A549 (cell line): ENCODE measurements at regions not wholly inside any gene's neighbourhood (a gene's known extent, or its start where the extent isn't known, plus 50 kb on each side); places are given as distances from the start of the nearest gene placed in this dataset.

Experiments
- ATAC-seq, 2 experiments: fragments of 200-7000 bp in 1 of 2; fragments of >200 bp in 1 of 2; cut with Nextera tagmentation in 1 of 2; cut with Tn5 transposase in 1 of 2; 3 replicates each; pipeline versions ENCODE4 v1.8.0 to v1.9.1; 2018 to 2020; ENCODE audit warnings: mild to moderate bottlenecking in 1 of 2, moderate library complexity in 1 of 2
- CTCF ChIA-PET: fragments of 300-600 bp; sonication (Branson Sonifier 250); formaldehyde crosslinking; extraction: SDS; loops from one replicate; lab custom pipeline; 2021; ENCODE audit warnings: antibody characterized with exemption, inconsistent platforms; lab: Yijun Ruan, JAX
- POLR2A ChIA-PET: fragments of 350-600 bp; formaldehyde crosslinking; extraction: SDS; loops from one replicate; lab custom pipeline; 2021; ENCODE audit warnings: antibody characterized with exemption, inconsistent platforms; lab: Yijun Ruan, JAX
- DNase-seq, 2 experiments: peaks; one replicate each; pipeline versions ENCODE4 v3.0.0 to v3.0.0-alpha.2; 2011 to 2016; ENCODE audit warnings: low read depth in 1 of 2, low spot score in 1 of 2
- FAIRE-seq: peaks from 2 replicates; lab custom pipeline; 2011; peaks lifted over from hg19 to GRCh38; lab: Jason Lieb, UNC
- H3K27ac ChIP-seq, 2 experiments: fragments of >200 bp; sonication (Bioruptor Twin); formaldehyde crosslinking; 3 replicates each; pipeline ENCODE4 v1.5.1; 2016 to 2017
- H3K4me1 ChIP-seq: fragments of >200 bp; sonication (Bioruptor Twin); formaldehyde crosslinking; 3 replicates; pipeline ENCODE4 v1.6.1; 2016
- H3K4me2 ChIP-seq: fragments of >200 bp; sonication (Bioruptor Twin); formaldehyde crosslinking; 3 replicates; pipeline ENCODE4 v1.6.1; 2016
- H3K4me3 ChIP-seq: fragments of >200 bp; sonication (Bioruptor Twin); formaldehyde crosslinking; 3 replicates; pipeline ENCODE4 v1.5.1; 2016
- H3K9me3 ChIP-seq: fragments of >200 bp; sonication (Bioruptor Twin); formaldehyde crosslinking; 3 replicates; pipeline ENCODE4 v1.6.1; 2016
- BCL3 ChIP-seq: fragments of >200 bp; sonication (Bioruptor Twin); formaldehyde crosslinking; IDR thresholded peaks from 3 replicates; pipeline ENCODE4 v1.6.1; 2016
- BHLHE40 ChIP-seq: IDR thresholded peaks from 2 replicates; pipeline ENCODE4 v1.6.1; 2012; ENCODE audit warnings: low read depth, low read length, inconsistent platforms
- CEBPB ChIP-seq, 2 experiments: fragments of >200 bp in 1 of 2; sonication (Bioruptor Twin) in 1 of 2; formaldehyde crosslinking in 1 of 2; IDR thresholded peaks; 2 replicates each; pipeline ENCODE4 v1.6.1; 2012 to 2016
- CHD4 ChIP-seq: fragments of 200-600 bp; sonication (generic); IDR thresholded peaks from 2 replicates; pipeline ENCODE4 v1.6.1; 2016; ENCODE audit warnings: antibody characterized with exemption, mild to moderate bottlenecking, borderline replicate concordance
- EHMT2 ChIP-seq: fragments of 200-600 bp; sonication (generic); IDR thresholded peaks from 2 replicates; pipeline ENCODE4 v1.6.1; 2016; ENCODE audit warnings: antibody characterized with exemption, low read depth, mild to moderate bottlenecking, moderate library complexity
- ELK1 ChIP-seq: fragments of 150-350 bp; IDR thresholded peaks from 2 replicates; pipeline ENCODE4 v1.6.1; 2014; ENCODE audit warnings: low read depth, mild to moderate bottlenecking, low read length
- HDAC2 ChIP-seq: fragments of 200-600 bp; sonication (generic); IDR thresholded peaks from 2 replicates; pipeline ENCODE4 v1.6.1; 2016
- HEYL ChIP-seq: fragments of 250-450 bp; sonication (Bioruptor Pico); IDR thresholded peaks from 2 replicates; pipeline ENCODE4 v1.8.0; 2021; ENCODE audit warnings: mild to moderate bottlenecking, moderate library complexity
- HMGXB4 ChIP-seq: fragments of 250-450 bp; sonication (Bioruptor Pico); IDR thresholded peaks from 2 replicates; pipeline ENCODE4 v1.5.0; 2021; ENCODE audit warnings: mild to moderate bottlenecking, moderate library complexity, borderline replicate concordance
- HOXB5 ChIP-seq: fragments of 250-450 bp; sonication (Bioruptor Pico); IDR thresholded peaks from 2 replicates; pipeline ENCODE4 v1.5.0; 2020; ENCODE audit warnings: mild to moderate bottlenecking, moderate library complexity
- PBX3 ChIP-seq: IDR thresholded peaks from 2 replicates; pipeline ENCODE4 v1.6.1; 2012
- POLR2A ChIP-seq: IDR thresholded peaks from 2 replicates; pipeline ENCODE4 v1.6.1; 2012; ENCODE audit warnings: mild to moderate bottlenecking, low read length
- POLR2AphosphoS2 ChIP-seq: conservative IDR thresholded peaks from 2 replicates; pipeline ENCODE4 v1.6.1; 2012; ENCODE audit warnings: low read length, improper control_type of control experiment, inconsistent platforms
- RAD21 ChIP-seq, 2 experiments: fragments of >200 bp in 1 of 2; sonication (Bioruptor Twin) in 1 of 2; formaldehyde crosslinking in 1 of 2; IDR thresholded peaks in 1 of 2; conservative IDR thresholded peaks in 1 of 2; 2 replicates in 1 of 2; 3 replicates in 1 of 2; pipeline ENCODE4 v1.6.1; 2012 to 2018; ENCODE audit warnings: inconsistent platforms in 1 of 2
- RCOR1 ChIP-seq: fragments of 150-350 bp; IDR thresholded peaks from 2 replicates; pipeline ENCODE4 v1.6.1; 2014; ENCODE audit warnings: antibody characterized with exemption, low read length, low read depth
- TFCP2L1 ChIP-seq: fragments of 250-450 bp; sonication (Bioruptor Pico); IDR thresholded peaks from 2 replicates; pipeline ENCODE4 v1.5.0; 2021; ENCODE audit warnings: mild to moderate bottlenecking
- TP53 ChIP-seq: fragments of 250-450 bp; sonication (Bioruptor Pico); IDR thresholded peaks from 2 replicates; pipeline ENCODE4 v1.5.0; 2021; ENCODE audit warnings: mild to moderate bottlenecking, moderate library complexity
- USF2 ChIP-seq: fragments of 450-650 bp; IDR thresholded peaks from 2 replicates; pipeline ENCODE4 v1.6.1; 2014; ENCODE audit warnings: antibody characterized with exemption
- ZNF302 ChIP-seq: fragments of 250-450 bp; sonication (Bioruptor Pico); IDR thresholded peaks from 2 replicates; pipeline ENCODE4 v1.9.0; 2021; ENCODE audit warnings: inconsistent platforms, mild to moderate bottlenecking, moderate library complexity
- WGBS: methylation state at CpG from one replicate; pipeline ENCODE4 v1.1.6; 2017; ENCODE audit errors: missing lambda C conversion rate; 5-methylcytosine and 5-hydroxymethylcytosine counted together

- TF ChIP-seq PBX3, result no peak
- no peak for TF ChIP-seq EHMT2
- TF ChIP-seq CEBPB (IDR thresholded peaks at IDR 0.05), result no peak
- TF ChIP-seq HDAC2, result no peak
Observed at GRCh38 chr1:177648138-177648537, 321.7 kb downstream of the SEC16B start (continued).

- 3% methylated on average over 4 of the region's 4 CpGs for WGBS
- Histone ChIP-seq H3K4me1 (no peaks in the 10 kb centered on the region), H3K27ac (no peak overlapping the region), H3K4me3 (no peak overlapping the region), H3K9me3 (no peaks in the 10 kb centered on the region), H3K4me2 (no peak overlapping the region)
- FAIRE-seq, result no peak
- no peak for ATAC-seq
- CTCF ChIA-PET, result no interaction called here
- TF ChIP-seq USF2 (no peak), ELK1 (no peak), HEYL (CRISPR knock-in tag) (no peak), RAD21 (conservative IDR thresholded peaks at IDR 0.05 in 1 of 2, IDR thresholded peaks at IDR 0.05 in 1 of 2) (no peak), BHLHE40 (no peak), ZNF302 (no peak)
- TF ChIP-seq, all 56 proteins: peak for 0
- DNase-seq, result no peak
- POLR2A ChIA-PET, result no interaction called here
Observed at GRCh38 chr1:177646757-177647730, 322.8 kb downstream of the SEC16B start.

- Histone ChIP-seq H3K4me2 (no peak overlapping the region), H3K4me1 (no peaks in the 10 kb centered on the region), H3K9me3 (no peaks in the 10 kb centered on the region), H3K4me3 (no peak overlapping the region), H3K27ac (no peak overlapping the region)
- WGBS, result 21% methylated on average over 6 of the region's 6 CpGs
- TF ChIP-seq RCOR1, result no peak
- no peak for TF ChIP-seq CHD4
- no peak for TF ChIP-seq TP53 (CRISPR knock-in tag)
- TF ChIP-seq RAD21 (conservative IDR thresholded peaks at IDR 0.05 in 1 of 2, IDR thresholded peaks at IDR 0.05 in 1 of 2), result no peak
- TF ChIP-seq ZNF302, result no peak
- no peak for TF ChIP-seq BCL3
- TF ChIP-seq TFCP2L1 (CRISPR knock-in tag), result no peak
- no peak for TF ChIP-seq POLR2AphosphoS2
- TF ChIP-seq HOXB5, result no peak
- no peak for TF ChIP-seq HMGXB4
- TF ChIP-seq POLR2A, result no peak
- TF ChIP-seq USF2, result no peak
- DNase-seq (no peak), ATAC-seq (no peak), FAIRE-seq (no peak)
- CTCF ChIA-PET, result no interaction called here
- POLR2A ChIA-PET, result no interaction called here
Observed at GRCh38 chr1:177645491-177646190, 324.2 kb downstream of the SEC16B start.
